ENCODE measurements at regions not wholly inside any gene's neighbourhood (a gene's known extent, or its start where the extent isn't known, plus 50 kb on each side); places are given as distances from the start of the nearest gene placed in this dataset.

DNA sequence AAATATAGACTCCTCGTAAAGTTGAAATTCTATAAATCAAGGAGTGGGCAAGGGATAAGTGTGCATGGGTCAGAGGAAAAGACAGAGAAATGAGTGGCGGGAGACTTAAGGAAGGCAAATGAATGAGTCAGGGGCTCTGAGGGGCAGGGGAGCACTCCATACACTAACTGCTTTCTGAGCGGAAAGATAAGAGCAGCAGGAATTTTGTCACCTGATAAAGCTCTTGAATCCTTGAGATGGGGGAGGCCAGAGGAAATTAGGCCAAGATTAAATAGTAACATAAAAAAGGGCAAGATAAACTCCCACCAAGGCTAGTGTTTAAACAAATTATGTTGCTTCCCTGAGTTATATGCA, 191.0 kb upstream of the S1PR3 start:
- DNase-seq: no peak

DNA sequence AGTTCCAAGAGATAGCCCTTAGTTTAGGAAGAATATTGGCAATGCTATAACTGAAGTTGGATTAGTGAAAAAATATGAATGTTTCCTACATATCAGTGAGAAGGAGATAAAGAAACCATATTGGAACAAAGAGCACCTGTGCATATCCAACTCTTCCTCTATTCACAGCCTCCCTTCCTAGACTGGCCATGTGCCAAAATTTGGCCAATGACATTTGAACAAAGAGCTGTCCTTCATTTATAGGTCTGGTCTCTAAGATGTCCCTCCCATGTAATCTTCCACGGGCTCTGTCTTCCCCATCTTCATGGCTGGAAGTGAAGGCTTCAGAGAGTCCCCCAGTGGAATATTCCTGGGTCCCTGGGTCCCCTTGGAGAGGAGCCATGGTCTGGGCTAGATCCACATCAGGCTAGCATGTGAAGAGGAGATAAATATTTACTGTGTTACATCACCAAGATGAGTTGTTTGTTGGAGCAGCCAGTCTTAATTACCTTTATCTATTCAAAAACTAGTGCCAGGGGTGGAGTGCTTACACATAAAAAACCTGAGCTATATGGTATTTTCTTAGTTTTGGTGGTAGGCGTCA, 190.0 kb upstream of the S1PR3 start:
- DNase-seq: no peak

DNA sequence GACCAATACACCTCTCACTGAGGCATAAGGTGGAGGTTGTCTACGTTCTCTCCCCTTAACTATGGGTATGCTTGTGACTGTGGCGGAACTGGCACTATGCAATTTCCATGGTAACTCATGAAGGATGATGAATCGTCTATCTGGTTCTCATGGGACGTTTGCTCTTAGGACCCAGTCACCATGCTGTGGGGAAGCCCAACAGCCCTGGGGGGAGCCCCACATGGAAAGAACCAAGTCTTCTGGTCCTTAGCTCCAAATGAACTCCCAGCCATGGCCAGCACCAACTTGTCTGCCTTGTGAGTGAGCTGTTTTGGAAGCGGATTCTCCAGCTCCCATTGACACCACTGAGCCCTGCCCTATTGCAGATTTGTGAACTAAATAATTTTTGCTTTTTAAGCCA, 188.7 kb upstream of the S1PR3 start:
- no peak for DNase-seq

DNA sequence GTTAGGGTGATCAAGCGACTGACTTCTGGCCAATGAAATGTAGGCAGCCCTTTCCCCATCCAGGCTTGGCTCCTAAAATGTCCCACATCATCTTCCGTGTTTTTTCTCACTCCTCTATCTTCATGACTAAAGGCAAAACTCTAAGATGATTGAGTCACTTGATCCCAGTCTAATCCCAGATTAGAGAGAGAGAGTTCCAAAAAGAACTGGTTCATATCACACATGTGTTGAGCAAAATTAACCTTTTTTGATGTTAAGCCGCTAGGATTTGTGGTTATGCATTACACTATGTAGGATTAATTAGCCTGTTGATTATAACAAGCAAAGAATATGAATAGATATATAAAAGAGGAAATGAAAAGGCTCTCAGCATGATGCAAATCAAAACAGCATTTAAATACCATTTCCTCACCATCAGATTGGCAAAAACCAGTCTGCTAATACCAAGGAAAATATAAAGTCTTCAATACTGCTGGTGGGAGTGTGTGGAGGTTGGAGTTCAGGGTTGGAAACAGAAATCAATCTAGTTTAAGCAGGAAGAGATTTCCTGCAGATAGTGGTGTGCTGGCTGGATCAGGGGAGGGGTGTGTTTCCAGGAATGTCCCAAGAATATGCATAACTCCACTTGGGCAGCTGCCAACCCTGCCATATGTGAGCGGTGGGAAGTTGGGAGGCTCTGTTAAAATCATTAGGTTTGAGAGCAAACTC, 187.6 kb upstream of the S1PR3 start:
- DNase-seq: no peak

DNA sequence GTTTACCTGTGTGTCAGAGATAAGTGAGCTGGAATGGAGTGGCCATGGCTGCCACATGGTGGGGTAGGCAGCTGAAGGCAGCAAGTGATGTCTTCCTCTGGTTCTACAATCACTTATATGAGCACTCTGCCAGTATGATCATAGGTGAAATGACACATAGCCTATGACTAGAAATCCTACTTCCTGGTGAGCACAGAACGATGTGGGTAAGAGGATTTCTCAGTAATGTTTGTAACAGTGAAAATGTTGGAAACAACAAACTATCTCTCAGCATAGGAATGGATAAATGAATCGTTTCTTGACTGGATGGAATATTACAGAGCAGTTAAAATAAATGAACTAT, 187.0 kb upstream of the S1PR3 start:
- no peak for DNase-seq

DNA sequence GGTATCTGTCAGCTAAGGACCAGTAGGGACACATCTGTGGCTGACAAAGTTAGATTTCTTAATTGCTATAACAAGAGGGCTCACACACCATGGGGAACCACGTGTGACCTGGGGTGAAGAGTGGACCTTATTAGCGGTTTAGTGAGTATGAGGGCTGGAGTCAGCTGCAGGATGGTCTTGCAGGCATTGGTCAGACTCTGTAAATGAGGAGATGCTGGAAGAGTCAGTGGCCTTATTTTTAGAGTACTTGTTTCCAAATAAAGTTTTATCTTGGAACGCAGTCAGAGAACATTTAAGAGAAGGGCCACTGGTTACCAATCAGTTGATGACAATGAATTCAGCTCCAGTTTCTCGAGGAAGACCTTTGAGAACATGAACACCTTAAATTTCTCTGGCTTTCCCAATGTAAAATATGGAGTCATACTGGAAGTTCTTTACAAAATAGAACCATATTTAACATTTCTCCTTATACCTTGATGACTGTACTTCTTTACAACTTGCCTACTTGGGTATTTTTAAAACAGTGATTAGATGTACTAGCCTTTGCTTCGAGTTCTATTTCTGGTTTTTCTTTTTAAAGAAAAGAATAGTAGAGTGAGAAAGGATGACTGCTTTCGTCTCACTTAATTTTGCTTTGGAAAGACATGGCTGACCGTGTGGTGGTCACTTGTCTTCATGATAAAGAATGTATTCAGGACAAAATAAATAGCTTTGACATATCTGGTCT, 185.9 kb upstream of the S1PR3 start:
- no peak for DNase-seq

DNA sequence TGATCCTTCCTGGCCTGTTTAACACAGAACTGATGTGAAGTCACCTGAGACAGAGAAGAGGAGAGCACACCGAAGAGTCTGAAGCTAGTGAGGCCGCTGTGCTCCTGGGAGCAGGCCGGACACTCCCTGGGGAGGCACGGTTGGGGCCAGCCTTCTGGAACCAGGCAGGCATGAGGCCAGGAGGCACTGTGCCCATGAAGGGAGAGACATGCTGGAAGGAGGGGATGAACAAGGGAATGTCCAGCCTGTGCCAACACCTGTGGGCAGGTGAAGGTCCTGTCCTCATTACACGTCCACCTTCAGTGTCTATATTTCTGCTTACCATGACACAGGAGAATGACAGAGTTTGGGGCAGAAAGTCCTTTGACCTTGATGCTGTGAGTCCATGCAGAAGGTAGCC, 183.8 kb upstream of the S1PR3 start:
- DNase-seq: no peak

DNA sequence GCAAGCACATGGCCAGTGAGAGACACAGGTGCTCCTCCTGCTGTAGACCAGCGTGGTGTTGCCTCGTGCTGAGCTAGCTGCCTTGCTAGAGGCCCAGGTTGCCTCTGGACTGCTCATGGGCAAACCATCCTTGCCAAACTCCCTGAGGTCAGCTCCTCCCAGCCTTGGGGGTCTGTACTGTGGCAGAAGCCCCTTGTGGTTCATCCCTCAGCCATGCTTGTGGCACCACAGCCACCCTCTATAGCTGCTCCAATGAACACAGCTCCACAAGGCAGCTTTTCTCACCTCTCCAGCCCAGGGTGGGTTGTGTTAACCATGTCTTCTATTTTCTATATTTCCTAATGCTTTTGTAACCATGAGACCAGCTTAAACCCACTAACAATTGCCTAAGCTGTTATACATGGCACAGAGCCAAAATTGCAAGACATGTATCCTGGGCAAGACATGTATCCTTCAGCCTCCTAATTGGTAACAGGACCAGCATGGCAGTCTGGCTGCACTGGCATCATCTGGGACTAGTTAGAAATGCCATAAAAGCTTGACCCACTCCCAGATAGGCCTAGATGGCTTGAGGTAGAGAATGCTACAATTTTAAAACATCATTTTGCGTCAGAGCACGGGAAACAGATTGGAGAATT, 183.1 kb upstream of the S1PR3 start:
- no peak for DNase-seq

DNA sequence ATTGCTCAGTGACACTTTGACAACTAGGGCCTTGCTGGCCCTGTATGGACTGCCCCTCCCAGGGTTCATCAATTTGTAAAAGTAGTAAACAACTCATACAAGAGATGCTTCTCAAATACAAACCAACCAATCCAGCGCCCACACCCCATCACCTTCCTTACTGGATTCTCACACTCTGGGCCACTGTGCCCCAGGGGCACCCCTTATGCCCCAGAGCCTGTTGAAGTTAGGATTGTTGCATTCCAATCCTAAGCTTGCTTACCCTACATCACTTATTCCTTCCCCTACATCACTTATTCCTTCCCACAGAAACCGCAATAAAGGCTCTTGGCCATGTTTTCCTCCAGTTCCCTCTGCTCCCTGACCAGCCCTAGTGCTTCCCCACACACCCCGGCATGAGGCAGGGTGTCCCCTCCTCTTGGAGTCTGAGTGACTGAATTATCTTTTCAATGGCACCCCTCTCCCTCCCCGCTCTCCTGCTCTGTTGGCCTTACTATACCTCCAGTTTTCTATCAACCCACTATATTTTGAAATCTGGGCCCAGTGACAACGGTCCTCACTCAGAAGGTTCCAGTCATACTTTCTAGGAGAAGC, 182.4 kb upstream of the S1PR3 start:
- no peak for DNase-seq

DNA sequence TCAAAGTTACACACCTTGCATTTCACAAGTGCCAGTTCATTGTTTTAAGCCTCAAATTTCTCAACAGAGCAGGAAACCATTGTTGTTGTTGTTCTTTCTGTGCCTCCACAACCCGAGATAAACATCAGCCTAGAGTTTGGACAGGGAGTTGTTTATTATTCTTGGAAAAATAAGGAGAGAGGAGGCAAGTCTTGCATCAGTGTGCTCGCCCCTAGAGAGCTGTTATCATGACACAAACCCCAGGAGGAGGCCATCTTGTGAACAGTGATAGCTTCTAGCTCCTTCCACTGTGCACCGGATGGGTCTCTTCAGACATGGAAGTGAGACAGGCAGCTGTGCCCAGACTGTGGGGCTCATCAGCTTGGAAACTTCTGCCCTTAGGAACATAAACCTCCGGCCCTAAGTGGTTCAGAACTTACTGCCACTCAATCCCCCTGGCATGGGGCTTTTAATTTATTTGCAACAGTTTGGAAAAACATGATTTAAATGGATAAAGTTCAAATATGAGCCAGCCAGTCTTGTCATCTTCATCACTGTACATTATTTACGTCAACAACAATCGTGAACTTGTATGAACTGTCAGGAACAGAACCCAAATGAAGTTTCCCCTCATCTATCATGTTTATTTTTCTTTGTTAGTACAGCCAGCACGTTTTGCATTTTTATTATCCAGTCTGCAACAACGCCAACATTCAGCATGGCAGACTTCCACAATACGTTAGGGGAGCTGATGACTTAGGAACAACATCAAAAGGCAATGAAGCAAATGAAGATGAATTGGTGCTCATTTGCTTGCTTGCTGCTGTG, 181.7 kb upstream of the S1PR3 start:
- DNase-seq: no peak

DNA sequence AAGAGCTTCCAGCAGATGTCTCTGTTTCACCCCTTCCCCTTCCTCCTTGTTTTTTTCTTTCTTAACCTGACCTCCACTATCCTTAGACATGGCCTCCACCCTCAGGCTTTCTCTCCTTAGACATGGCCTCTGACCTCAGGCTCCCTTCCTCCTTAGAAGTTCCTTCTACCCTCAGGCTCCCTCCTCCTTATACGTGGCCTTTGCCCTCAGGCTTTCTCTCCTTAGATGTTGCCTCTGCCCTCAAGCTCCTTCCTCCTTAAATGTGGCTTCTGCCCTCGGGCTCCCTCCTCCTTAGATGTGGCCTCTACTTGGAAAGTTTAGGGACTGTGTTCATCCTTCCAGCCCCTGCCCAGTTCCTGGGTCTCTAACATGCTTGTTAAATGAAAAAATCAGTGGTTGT, 180.4 kb upstream of the S1PR3 start:
- DNase-seq: no peak

DNA sequence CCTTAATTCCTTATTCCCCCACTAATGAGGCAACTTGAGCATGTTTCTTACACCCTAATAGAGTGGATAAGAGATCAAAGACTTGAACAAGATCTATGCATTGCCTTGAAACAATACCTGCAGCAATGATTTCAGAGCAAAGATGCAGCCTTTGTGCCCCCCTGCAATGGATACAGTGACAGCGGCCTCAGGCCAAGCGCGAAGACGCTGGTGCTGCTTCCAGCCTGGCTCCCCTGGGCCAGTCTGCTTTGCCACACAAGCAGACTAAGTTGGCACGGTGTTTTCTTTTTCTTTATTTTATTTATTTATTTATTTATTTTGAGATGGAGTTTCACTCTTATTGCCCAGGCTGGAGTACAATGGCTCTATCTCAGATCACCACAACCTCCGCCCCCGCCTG, 179.8 kb upstream of the S1PR3 start:
- DNase-seq: no peak

DNA sequence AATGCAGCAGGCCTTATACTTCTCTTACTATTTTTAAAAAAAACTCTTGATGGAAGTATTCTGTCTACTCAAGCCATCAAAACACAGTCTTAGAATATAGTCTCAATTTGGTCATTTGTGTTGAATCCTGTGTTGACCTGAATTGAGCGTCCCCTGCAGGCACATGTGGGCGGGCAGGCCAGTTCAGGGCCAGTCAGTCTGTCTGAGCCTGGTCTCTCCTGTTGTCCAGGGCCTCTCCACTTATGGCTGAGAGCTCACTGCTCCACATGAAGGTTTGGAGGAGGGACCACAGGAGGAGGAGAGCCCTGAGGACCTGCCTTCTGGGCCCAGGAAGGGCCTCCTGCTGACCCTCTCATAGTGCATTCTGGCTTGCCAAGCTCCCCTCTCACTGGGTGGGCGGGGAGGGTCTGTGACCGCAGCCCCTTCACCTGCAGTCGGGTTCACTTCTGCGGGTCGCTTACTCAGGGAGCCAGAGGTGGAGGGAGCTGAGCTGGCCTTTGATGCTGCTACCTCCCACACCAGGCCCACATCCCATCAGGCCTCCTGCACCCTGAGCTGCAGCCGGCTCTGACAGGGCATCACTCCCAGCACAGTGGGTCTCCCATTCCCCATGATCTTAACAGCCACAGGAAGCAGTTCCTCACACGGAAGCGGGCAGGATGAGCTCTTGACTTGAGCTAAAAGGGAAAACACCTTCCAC, 178.2 kb upstream of the S1PR3 start:
- DNase-seq: no peak

DNA sequence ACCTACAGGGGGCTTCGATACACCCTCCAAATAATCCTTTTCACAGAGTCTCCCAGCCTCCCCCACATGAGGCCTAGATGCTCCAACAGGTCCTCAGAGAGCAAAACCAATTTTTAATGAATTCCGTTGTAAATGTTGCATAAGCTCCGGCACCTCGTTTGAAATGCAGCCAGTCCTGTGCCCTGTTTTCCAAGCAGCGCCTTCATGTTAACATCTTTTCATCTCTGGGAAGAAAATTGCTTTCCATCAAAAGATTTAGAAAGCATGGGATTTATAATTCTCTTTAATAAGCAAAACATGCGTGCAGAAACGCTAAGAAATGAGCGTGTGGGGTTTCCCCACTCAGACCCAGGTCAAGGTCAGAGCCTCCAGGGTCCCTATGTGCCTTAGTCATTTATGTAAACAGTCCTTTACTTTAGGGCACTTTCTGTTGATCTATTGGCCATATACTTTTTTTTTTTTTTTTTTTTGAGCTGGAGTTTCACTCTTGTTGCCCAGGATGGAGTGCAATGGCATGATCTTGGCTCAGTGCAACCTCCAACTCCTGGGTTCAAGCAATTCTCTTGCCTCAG, 177.5 kb upstream of the S1PR3 start:
- DNase-seq: no peak

DNA sequence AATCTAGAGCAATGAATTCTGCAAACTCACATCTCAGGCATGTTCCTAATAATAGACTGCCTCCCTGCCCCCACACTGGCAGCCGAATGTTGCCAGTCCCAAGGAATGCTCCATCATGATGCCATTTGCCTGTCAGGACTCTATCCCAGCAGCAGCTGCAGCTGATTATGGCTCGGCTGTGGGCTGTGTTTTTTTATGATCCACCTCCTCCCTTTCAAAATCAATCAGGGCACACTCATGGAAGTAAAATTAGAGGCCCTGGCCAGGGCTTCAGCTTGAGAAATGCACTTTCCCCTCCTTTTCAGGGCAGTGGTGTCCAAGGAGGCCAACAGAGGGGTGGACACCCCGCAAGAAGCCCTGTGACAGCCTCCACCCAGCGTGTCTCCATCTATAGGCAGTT, 176.7 kb upstream of the S1PR3 start:
- DNase-seq: no peak

DNA sequence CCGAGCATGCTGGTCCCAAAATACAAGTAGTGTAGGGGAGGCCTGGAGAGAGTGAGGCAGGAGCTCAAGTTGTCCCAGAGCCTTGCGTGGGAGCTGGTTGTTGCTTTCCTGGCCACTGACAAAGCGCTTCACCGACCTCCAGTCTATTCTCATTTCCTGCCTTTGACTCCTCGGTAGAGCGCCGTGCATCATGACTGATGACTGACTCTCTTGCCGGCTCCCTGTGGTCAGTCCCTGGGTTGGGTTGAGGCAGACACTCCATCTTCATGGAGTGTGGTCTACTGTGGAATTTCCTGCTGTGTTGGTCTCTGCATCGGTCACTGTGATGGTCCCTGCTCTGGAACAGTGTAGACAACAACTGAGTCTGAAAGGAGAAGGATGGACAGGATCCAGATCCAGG, 175.1 kb upstream of the S1PR3 start:
- no peak for DNase-seq

DNA sequence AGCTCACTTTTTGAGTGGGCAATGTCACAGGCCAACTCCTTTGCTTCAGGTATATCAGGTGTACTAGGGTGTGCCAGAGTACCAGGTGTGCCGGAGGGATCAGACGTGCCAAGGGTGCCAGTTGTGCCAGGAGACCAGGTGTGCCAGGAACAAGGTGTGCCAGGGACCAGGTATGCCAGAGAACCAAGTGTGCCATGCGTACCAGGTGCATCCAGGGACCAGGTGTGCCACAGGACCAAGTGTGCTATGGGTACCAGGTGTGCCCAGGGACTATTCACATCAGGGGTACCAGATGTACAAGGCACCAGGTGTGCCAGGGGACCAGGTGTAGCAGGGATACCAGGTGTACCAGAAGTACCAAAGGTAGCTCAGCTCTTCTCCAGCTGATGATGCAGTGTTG, 174.7 kb upstream of the S1PR3 start:
- DNase-seq: no peak

DNA sequence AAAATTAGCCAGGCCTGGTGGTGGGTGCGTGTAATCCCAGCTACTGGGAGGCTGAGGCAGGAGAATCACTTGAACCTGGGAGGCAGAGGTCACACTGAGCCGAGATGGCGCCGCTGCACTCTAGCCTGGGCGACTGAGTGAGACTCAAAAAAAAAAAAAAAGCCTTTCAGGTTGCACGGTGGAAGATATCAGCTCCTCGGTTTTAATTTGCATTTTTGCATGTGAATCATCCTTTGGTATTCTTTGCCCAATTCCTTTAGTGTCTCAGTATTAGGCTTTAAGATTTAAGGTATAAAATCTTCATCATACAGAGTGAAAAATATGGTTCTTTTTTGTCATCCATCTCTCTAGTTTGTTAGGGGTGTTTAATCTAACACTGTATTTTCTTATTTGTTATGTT, 173.6 kb upstream of the S1PR3 start:
- no peak for DNase-seq

DNA sequence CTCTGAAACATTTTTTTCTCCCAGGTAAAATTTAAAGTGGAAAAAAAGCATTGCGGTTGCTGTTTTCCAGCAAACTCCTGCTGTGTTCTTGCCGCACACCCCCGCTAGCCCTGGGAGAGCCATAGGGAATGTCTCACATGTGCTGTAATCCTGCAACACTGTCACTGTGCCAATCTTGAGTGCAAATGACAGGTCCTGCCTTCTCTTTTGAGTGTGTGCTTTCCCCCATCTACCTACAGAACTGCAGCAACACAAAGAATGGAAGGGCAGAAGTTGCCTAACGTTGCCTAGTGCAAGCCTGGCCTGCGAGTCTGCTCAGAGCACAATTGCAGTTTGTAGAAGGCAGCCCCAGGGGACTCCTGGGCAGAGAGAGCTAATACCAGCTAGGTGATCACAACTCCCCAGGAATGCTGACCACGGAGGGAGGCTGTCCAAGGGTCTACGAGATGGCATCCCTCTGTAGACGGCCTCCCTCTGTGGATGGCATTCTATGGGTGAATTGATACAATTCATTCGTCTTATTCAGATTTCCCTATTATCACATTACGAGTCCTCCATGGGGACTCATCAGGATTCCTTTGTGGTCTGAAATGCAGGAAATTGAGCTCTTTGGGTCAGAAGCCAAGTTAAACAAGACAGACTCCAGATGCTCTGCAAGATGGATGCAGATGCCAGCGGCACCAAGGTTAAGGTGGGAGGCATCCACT, 172.6 kb upstream of the S1PR3 start:
- no peak for DNase-seq

DNA sequence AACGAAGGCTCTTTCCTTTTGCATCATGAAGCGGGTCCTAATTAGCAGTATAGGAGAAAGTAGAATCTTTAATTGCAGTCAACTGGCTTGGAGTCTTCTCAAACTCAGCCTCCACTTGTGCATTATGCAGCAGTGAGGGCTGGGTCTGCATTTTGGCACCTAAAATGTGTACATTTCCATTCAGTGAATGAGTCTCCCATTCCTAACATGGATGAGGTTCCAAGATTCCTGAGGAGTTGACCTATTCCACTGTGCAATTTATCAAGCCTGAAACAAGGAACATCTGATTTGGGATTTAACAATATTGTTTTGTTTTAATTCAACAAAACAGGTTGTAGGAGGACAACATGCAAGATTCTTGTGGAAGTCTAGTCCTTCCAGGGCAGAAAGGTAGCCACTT, 171.8 kb upstream of the S1PR3 start:
- DNase-seq: no peak

DNA sequence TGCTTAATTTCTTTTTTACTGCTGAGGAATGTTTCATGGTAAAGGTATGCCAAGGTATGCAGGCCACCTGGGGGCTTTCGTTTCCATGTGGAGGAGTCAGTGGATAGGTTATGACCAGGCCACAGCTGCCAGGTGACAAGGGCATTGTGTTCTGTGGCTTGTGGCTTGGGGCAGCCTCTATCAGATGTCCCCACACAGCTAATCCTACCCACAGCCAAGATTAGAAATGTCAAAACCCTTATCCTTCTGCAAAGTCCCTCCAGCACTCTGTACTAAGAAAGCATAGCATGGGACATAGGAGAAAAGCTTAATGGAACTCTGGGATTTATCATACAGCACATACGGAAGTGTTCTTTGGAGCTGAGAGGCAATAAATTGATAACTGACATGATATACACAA, 171.2 kb upstream of the S1PR3 start:
- no peak for DNase-seq
